ENCODE measurements at regions not wholly inside any gene's neighbourhood (a gene's known extent, or its start where the extent isn't known, plus 50 kb on each side); places are given as distances from the start of the nearest gene placed in this dataset.

DNA sequence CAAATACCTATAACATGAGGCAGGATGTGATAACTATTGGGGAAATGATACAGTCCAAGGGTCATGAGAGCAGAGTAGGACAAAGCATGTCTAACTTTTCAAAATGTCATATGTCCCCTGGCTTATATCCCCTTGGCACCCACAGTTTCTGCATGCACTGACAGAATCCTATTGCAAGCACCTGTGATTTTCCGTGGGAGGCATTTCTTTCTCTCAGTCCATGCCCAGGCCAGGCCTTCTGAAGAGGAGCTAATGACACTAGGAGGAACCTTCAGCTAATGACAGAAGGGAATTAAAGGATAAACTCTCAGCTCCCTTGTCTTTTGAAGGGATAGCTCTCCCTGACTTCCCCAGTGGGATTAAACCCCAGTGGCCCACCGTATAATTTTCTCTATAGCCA is 249.2 kb downstream of the TTC6 start:
- Histone ChIP-seq H3K9me3 (no peaks in the 10 kb centered on the region), H3K27me3 (ENCODE audit: low read depth) (no peaks in the 10 kb centered on the region), H3K36me3 (no peaks in the 10 kb centered on the region), H3K4me3 (no peak overlapping the region), H3K27ac (no peak overlapping the region), H3K4me1 (no peaks in the 10 kb centered on the region)
- no peak for ATAC-seq
- TF ChIP-seq, protein P1, sequence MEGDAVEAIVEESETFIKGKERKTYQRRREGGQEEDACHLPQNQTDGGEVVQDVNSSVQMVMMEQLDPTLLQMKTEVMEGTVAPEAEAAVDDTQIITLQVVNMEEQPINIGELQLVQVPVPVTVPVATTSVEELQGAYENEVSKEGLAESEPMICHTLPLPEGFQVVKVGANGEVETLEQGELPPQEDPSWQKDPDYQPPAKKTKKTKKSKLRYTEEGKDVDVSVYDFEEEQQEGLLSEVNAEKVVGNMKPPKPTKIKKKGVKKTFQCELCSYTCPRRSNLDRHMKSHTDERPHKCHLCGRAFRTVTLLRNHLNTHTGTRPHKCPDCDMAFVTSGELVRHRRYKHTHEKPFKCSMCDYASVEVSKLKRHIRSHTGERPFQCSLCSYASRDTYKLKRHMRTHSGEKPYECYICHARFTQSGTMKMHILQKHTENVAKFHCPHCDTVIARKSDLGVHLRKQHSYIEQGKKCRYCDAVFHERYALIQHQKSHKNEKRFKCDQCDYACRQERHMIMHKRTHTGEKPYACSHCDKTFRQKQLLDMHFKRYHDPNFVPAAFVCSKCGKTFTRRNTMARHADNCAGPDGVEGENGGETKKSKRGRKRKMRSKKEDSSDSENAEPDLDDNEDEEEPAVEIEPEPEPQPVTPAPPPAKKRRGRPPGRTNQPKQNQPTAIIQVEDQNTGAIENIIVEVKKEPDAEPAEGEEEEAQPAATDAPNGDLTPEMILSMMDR (IDR thresholded peaks at IDR 0.05): no peak
- no peak for DNase-seq
- intact Hi-C loops (cut with DNase I): no loop called here

- no peak for ATAC-seq
- H3K4me3 ChIP-seq: no peak overlapping the region
- DNase-seq: no peak
- no peaks in the 10 kb centered on the region for H3K36me3 ChIP-seq
- no peaks in the 10 kb centered on the region for H3K9me3 ChIP-seq
- TF ChIP-seq, protein P1 (IDR thresholded peaks at IDR 0.05): no peak
- no peak overlapping the region for H3K27ac ChIP-seq
- no peaks in the 10 kb centered on the region for H3K27me3 ChIP-seq (ENCODE audit: low read depth)
- intact Hi-C loops (cut with DNase I): no loop called here
- no peaks in the 10 kb centered on the region for H3K4me1 ChIP-seq
Measured at GRCh38 chr14:37848985-37849621, 253.7 kb downstream of the TTC6 start.

DNA sequence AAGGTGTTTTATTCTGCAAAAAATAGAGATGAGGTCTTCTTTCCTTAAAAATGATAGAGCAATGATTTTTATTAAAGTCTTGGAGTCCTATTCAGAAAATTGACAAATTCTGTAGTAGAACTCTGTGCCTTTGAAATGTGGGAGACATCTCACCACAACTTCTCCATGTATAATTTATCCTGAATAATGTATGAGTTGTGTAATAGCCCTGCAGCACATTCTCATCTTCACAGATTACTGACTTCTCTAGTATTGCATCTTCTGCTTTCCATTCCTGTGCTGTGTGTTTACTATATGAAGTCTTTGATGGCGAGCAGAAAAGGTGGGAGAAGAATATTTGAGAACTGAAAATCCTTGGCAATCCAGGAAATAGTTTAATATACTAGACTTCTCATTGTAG is 255.6 kb downstream of the TTC6 start:
- Histone ChIP-seq H3K36me3 (no peaks in the 10 kb centered on the region), H3K9me3 (no peaks in the 10 kb centered on the region), H3K4me3 (no peak overlapping the region), H3K27ac (no peak overlapping the region), H3K27me3 (ENCODE audit: low read depth) (no peaks in the 10 kb centered on the region), H3K4me1 (no peaks in the 10 kb centered on the region)
- ATAC-seq (no peak), DNase-seq (no peak)
- TF ChIP-seq, protein P1 (IDR thresholded peaks at IDR 0.05): no peak
- intact Hi-C loops (cut with DNase I): no loop called here

DNA sequence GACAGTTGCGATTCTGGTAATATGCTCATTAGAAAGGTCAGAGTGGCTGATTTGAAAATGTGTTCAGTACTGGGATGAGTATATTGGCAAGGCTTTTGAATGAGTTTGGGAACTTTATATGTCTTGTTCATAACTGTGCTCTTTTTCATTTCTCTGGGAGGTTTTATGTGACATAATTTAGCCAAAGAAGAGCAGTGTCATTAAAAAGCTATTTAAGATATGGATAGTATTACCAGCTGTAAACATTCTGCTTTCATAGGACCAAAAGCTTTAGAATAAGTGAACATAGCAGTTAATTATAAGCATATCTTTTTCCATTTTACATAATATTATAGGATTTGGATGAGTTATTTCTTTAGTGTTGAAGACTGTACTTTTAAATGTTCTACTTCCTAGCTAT is 260.4 kb downstream of the TTC6 start:
- Histone ChIP-seq H3K4me3 (no peak overlapping the region), H3K4me1 (no peaks in the 10 kb centered on the region), H3K27ac (no peak overlapping the region), H3K27me3 (ENCODE audit: low read depth) (no peaks in the 10 kb centered on the region), H3K36me3 (no peaks in the 10 kb centered on the region), H3K9me3 (no peaks in the 10 kb centered on the region)
- no peak for ATAC-seq
- DNase-seq: no peak
- TF ChIP-seq, protein P1 (IDR thresholded peaks at IDR 0.05): no peak
- intact Hi-C loops (cut with DNase I): no loop called here

GRCh38 chr14:37857774-37858266 is 262.4 kb downstream of the TTC6 start:
- DNase-seq: no peak
- Histone ChIP-seq H3K9me3 (no peaks in the 10 kb centered on the region), H3K27me3 (ENCODE audit: low read depth) (no peaks in the 10 kb centered on the region), H3K27ac (no peak overlapping the region), H3K4me1 (no peaks in the 10 kb centered on the region), H3K36me3 (no peaks in the 10 kb centered on the region), H3K4me3 (no peak overlapping the region)
- TF ChIP-seq, protein P1 (IDR thresholded peaks at IDR 0.05): no peak
- ATAC-seq: no peak
- intact Hi-C loops (cut with DNase I): no loop called here

All from lower lobe of right lung (tissue), 2 donors.